Choroid plexus epithelial cell (primary cell): ENCODE measurements at regions not wholly inside any gene's neighbourhood (a gene's known extent, or its start where the extent isn't known, plus 50 kb on each side); places are given as distances from the start of the nearest gene placed in this dataset.

Source experiments
- DNase-seq: peaks from one replicate; pipeline ENCODE4 v3.0.0-alpha.2; 2010; ENCODE audit warnings: low read depth
- H3K4me3 ChIP-seq: 2 replicates; pipeline ENCODE4 v1.5.1; 2011; ENCODE audit warnings: low read depth, mild to moderate bottlenecking, control low read depth, low read length, moderate library complexity
- CTCF ChIP-seq: conservative IDR thresholded peaks from 2 replicates; pipeline ENCODE4 v1.5.1; 2011; ENCODE audit warnings: low read depth, mild to moderate bottlenecking, control low read depth, inconsistent platforms, low read length, moderate library complexity

- no peak for TF ChIP-seq CTCF
- no peak for DNase-seq
- no peak overlapping the region for H3K4me3 ChIP-seq
Observed at GRCh38 chr2:126765395-126765794, 109.4 kb downstream of the GYPC start.

- no peak for TF ChIP-seq CTCF
- no peak for DNase-seq
- H3K4me3 ChIP-seq = no peak overlapping the region
Observed at GRCh38 chr2:126766295-126766968, 110.5 kb downstream of the GYPC start.

GRCh38 chr2:126766969-126767296 is 111.0 kb downstream of the GYPC start:
- no peak overlapping the region for H3K4me3 ChIP-seq
- no peak for DNase-seq
- no peak for TF ChIP-seq CTCF

GRCh38 chr2:126769118-126769517 is 113.2 kb downstream of the GYPC start:
- TF ChIP-seq CTCF = peak; percentile 10
- no peak overlapping the region for H3K4me3 ChIP-seq
- no peak for DNase-seq

- H3K4me3 ChIP-seq = no peak overlapping the region
- no peak for TF ChIP-seq CTCF
- no peak for DNase-seq
Observed at GRCh38 chr2:126770466-126770865, 114.5 kb downstream of the GYPC start.

GRCh38 chr2:126771094-126771493 is 115.1 kb downstream of the GYPC start:
- TF ChIP-seq CTCF = no peak
- no peak overlapping the region for H3K4me3 ChIP-seq

GRCh38 chr2:126771501-126772195 is 115.7 kb downstream of the GYPC start:
- H3K4me3 ChIP-seq = no peak overlapping the region
- no peak for TF ChIP-seq CTCF

More at GRCh38 chr2:126771094-126771493, 115.1 kb downstream of the GYPC start:
- no peak for DNase-seq

More at GRCh38 chr2:126771501-126772195, 115.7 kb downstream of the GYPC start:
- no peak for DNase-seq
